GM12878 (cell line): ENCODE measurements at regions not wholly inside any gene's neighbourhood (a gene's known extent, or its start where the extent isn't known, plus 50 kb on each side); places are given as distances from the start of the nearest gene placed in this dataset.

Source experiments
- ATAC-seq: fragments of 200-7000 bp; cut with Tn5 transposase; 3 replicates; pipeline ENCODE4 v1.9.1; 2020; ENCODE audit warnings: mild to moderate bottlenecking, moderate library complexity
- BruUV-seq: library from RNA; stranded (reverse); fragments of 400-500 nt; replicated peaks from 2 replicates; lab custom pipeline; 2021; lab: Mats Ljungman, UMichigan
- CTCF ChIA-PET: fragments of 300-600 bp; sonication (Branson Sonifier 250); formaldehyde crosslinking; extraction: SDS; loops from one replicate; lab custom pipeline; 2021; ENCODE audit warnings: inconsistent platforms; lab: Yijun Ruan, JAX
- POLR2A ChIA-PET: fragments of 350-600 bp; formaldehyde crosslinking; extraction: SDS; loops from one replicate; lab custom pipeline; 2021; ENCODE audit warnings: inconsistent platforms; lab: Charles Lee
- RAD21 ChIA-PET: fragments of 300-600 bp; sonication (Branson Sonifier 250); formaldehyde crosslinking; loops from one replicate; lab custom pipeline; 2023; ENCODE audit warnings: antibody characterized with exemption; ENCODE audit not compliant: unreplicated experiment; lab: Charles Lee
- SMC1A ChIA-PET: fragments of 300-600 bp; sonication (Branson Sonifier 250); formaldehyde crosslinking; loops from one replicate; lab custom pipeline; 2023; ENCODE audit not compliant: unreplicated experiment, uncharacterized antibody; lab: Charles Lee
- DNase-seq: peaks from one replicate; pipeline ENCODE4 v3.0.0-alpha.2; 2011; ENCODE audit warnings: low read depth, low spot score
- FAIRE-seq: peaks from 3 replicates; lab custom pipeline; 2011; peaks lifted over from hg19 to GRCh38; lab: Jason Lieb, UNC
- H2AFZ ChIP-seq: 2 replicates; pipeline ENCODE4 v1.6.0; 2011; ENCODE audit warnings: low read depth, low read length, control low read depth; ENCODE audit not compliant: control insufficient read depth
- H3K27ac ChIP-seq: 2 replicates; pipeline ENCODE4 v1.5.1; 2011; ENCODE audit warnings: control low read depth; ENCODE audit not compliant: control insufficient read depth, insufficient read depth
- H3K27me3 ChIP-seq, 2 experiments: replicated peaks in 1 of 2; 2 replicates each; pipeline versions ENCODE4 v1.6.0 to v1.6.1; 2011; ENCODE audit warnings: low read length in 1 of 2; ENCODE audit not compliant: control insufficient read depth in 2 of 2, insufficient read depth in 2 of 2
- H3K36me3 ChIP-seq, 2 experiments: 2 replicates each; pipeline ENCODE4 v1.5.1; 2011; ENCODE audit warnings: low read length in 1 of 2; ENCODE audit not compliant: control insufficient read depth in 2 of 2, insufficient read depth in 2 of 2
- H3K4me1 ChIP-seq: 2 replicates; pipeline ENCODE4 v1.6.1; 2011; ENCODE audit warnings: mild to moderate bottlenecking, low read length, moderate library complexity, mixed read lengths; ENCODE audit not compliant: control insufficient read depth, insufficient read depth
- H3K4me2 ChIP-seq: 2 replicates; pipeline ENCODE4 v1.6.0; 2011; ENCODE audit warnings: control low read depth; ENCODE audit not compliant: control insufficient read depth, insufficient read depth
- H3K4me3 ChIP-seq: fragments of 200-600 bp; sonication (generic); 2 replicates; pipeline ENCODE4 v1.5.1; 2016
- H3K79me2 ChIP-seq: 2 replicates; pipeline ENCODE4 v1.6.0; 2011; ENCODE audit warnings: low read length; ENCODE audit not compliant: control insufficient read depth, insufficient read depth
- H3K9ac ChIP-seq: 2 replicates; pipeline ENCODE4 v1.8.0; 2011; ENCODE audit warnings: low read length, control low read depth, mixed read lengths; ENCODE audit not compliant: control insufficient read depth, insufficient read depth
- H3K9me3 ChIP-seq: replicated peaks from 3 replicates; pipeline ENCODE4 v1.5.1; 2011; ENCODE audit warnings: mild to moderate bottlenecking, low read length; ENCODE audit not compliant: control insufficient read depth, insufficient read depth
- H4K20me1 ChIP-seq: 2 replicates; pipeline ENCODE4 v1.6.0; 2011; ENCODE audit not compliant: control insufficient read depth, insufficient read depth
- MYC ChIP-seq: IDR thresholded peaks from 2 replicates; pipeline ENCODE4 v1.6.1; 2011; ENCODE audit warnings: mild to moderate bottlenecking, low read length, moderate library complexity, inconsistent platforms; ENCODE audit not compliant: insufficient read depth, insufficient replicate concordance, insufficient read length, severe bottlenecking
- TCF7 ChIP-seq: IDR thresholded peaks from 2 replicates; pipeline ENCODE4 v1.6.1; 2014; ENCODE audit warnings: antibody characterized with exemption, borderline replicate concordance
- WGBS: methylation state at CpG from one replicate; pipeline ENCODE4 v1.1.6; 2016; ENCODE audit warnings: low lambda C conversion rate; ENCODE audit not compliant: insufficient replicate concordance, insufficient coverage; ENCODE audit errors: missing lambda C conversion rate; 5-methylcytosine and 5-hydroxymethylcytosine counted together
- in situ Hi-C: fragments of 300-500 bp; cut with MboI; formaldehyde crosslinking; loops from 9 replicates; pipeline ENCODE4 v1.14.3; 2018; ENCODE audit warnings: mixed read lengths
- intact Hi-C: fragments of 100-400 bp; cut with micrococcal nuclease; formaldehyde crosslinking; loops from one replicate; pipeline ENCODE4 v1.14.2; 2022; ENCODE audit not compliant: unreplicated experiment
- TF ChIP-seq, protein P1 (sequence below): fragments of 450-650 bp; formaldehyde crosslinking; IDR thresholded peaks from 2 replicates; pipeline ENCODE4 v1.4.0; 2020; ENCODE audit warnings: mild to moderate bottlenecking, moderate library complexity
- TF ChIP-seq, protein P2 (sequence below): IDR thresholded peaks from 2 replicates; pipeline ENCODE4 v1.6.1; 2012; ENCODE audit warnings: improper control_type of control experiment, low read depth, low read length; ENCODE audit not compliant: insufficient replicate concordance

DNA sequence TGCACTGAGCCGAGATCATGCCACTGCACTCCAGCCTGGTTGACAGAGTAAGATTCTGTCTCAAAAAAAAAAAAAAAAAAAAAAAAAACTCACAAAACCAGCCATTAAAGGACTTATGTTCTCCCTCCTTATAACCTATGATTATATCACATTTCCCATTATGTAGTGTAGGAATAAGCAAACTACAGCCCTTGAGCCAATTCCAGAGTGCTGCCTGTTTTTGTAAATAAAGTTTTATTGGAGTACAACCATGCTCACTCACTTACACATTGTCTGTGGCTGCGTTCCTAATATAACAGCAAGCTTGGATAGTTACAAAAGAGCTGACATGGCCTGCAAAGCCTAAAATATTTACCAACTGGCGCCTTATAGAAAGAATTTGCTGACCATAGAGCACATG, 72.7 kb upstream of the ARID5B start:
- 57% methylated on average over 3 of the region's 3 CpGs for WGBS
- no TSS peak for BruUV-seq

More for the DNA sequence above, 72.7 kb upstream of the ARID5B start:
- RAD21 ChIA-PET = no interaction called here
- no peaks in the 10 kb centered on the region for H4K20me1 ChIP-seq
- in situ Hi-C loops (loop anchor here (25.0 kb wide), 2 partner anchors 691 to 1016 kb away; no protein-coding TSS in a partner anchor), intact Hi-C loops (no loop called here)
- CTCF ChIA-PET = no interaction called here
- POLR2A ChIA-PET = no interaction called here
- no peak overlapping the region for H3K4me3 ChIP-seq
- TF ChIP-seq, protein P1, sequence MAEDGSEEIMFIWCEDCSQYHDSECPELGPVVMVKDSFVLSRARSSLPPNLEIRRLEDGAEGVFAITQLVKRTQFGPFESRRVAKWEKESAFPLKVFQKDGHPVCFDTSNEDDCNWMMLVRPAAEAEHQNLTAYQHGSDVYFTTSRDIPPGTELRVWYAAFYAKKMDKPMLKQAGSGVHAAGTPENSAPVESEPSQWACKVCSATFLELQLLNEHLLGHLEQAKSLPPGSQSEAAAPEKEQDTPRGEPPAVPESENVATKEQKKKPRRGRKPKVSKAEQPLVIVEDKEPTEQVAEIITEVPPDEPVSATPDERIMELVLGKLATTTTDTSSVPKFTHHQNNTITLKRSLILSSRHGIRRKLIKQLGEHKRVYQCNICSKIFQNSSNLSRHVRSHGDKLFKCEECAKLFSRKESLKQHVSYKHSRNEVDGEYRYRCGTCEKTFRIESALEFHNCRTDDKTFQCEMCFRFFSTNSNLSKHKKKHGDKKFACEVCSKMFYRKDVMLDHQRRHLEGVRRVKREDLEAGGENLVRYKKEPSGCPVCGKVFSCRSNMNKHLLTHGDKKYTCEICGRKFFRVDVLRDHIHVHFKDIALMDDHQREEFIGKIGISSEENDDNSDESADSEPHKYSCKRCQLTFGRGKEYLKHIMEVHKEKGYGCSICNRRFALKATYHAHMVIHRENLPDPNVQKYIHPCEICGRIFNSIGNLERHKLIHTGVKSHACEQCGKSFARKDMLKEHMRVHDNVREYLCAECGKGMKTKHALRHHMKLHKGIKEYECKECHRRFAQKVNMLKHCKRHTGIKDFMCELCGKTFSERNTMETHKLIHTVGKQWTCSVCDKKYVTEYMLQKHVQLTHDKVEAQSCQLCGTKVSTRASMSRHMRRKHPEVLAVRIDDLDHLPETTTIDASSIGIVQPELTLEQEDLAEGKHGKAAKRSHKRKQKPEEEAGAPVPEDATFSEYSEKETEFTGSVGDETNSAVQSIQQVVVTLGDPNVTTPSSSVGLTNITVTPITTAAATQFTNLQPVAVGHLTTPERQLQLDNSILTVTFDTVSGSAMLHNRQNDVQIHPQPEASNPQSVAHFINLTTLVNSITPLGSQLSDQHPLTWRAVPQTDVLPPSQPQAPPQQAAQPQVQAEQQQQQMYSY (CRISPR knock-in tag) = no peak
- TF ChIP-seq TCF7 (no peak), MYC (no peak)
- TF ChIP-seq, protein P2, sequence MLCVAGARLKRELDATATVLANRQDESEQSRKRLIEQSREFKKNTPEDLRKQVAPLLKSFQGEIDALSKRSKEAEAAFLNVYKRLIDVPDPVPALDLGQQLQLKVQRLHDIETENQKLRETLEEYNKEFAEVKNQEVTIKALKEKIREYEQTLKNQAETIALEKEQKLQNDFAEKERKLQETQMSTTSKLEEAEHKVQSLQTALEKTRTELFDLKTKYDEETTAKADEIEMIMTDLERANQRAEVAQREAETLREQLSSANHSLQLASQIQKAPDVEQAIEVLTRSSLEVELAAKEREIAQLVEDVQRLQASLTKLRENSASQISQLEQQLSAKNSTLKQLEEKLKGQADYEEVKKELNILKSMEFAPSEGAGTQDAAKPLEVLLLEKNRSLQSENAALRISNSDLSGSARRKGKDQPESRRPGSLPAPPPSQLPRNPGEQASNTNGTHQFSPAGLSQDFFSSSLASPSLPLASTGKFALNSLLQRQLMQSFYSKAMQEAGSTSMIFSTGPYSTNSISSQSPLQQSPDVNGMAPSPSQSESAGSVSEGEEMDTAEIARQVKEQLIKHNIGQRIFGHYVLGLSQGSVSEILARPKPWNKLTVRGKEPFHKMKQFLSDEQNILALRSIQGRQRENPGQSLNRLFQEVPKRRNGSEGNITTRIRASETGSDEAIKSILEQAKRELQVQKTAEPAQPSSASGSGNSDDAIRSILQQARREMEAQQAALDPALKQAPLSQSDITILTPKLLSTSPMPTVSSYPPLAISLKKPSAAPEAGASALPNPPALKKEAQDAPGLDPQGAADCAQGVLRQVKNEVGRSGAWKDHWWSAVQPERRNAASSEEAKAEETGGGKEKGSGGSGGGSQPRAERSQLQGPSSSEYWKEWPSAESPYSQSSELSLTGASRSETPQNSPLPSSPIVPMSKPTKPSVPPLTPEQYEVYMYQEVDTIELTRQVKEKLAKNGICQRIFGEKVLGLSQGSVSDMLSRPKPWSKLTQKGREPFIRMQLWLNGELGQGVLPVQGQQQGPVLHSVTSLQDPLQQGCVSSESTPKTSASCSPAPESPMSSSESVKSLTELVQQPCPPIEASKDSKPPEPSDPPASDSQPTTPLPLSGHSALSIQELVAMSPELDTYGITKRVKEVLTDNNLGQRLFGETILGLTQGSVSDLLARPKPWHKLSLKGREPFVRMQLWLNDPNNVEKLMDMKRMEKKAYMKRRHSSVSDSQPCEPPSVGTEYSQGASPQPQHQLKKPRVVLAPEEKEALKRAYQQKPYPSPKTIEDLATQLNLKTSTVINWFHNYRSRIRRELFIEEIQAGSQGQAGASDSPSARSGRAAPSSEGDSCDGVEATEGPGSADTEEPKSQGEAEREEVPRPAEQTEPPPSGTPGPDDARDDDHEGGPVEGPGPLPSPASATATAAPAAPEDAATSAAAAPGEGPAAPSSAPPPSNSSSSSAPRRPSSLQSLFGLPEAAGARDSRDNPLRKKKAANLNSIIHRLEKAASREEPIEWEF = no peak
- no peak overlapping the region for H3K27ac ChIP-seq
- H3K9ac ChIP-seq = no peak overlapping the region
- FAIRE-seq (no peak), DNase-seq (no peak), ATAC-seq (no peak)
- SMC1A ChIA-PET = no interaction called here
- no peaks in the 10 kb centered on the region for H3K79me2 ChIP-seq
- no peaks in the 10 kb centered on the region for H3K27me3 ChIP-seq
- H3K4me1 ChIP-seq = no peaks in the 10 kb centered on the region
- H3K4me2 ChIP-seq = no peak overlapping the region
- H3K9me3 ChIP-seq = no peaks in the 10 kb centered on the region
- no peaks in the 10 kb centered on the region for H3K36me3 ChIP-seq
- H2AFZ ChIP-seq = no peak overlapping the region
